ENCODE measurements at regions not wholly inside any gene's neighbourhood (a gene's known extent, or its start where the extent isn't known, plus 50 kb on each side); places are given as distances from the start of the nearest gene placed in this dataset.

GRCh38 chr2:120463996-120464395 lies 118.1 kb downstream of the INHBB start:
- no peak for DNase-seq (ENCODE audit: insufficient read length, low spot score)
- TF ChIP-seq POLR2A (IDR thresholded peaks at IDR 0.05; ENCODE audit: low read depth, low read length), result no peak
- FAIRE-seq, result no peak

- no peak for TF ChIP-seq POLR2A (IDR thresholded peaks at IDR 0.05; ENCODE audit: low read depth, low read length)
- FAIRE-seq (no peak), DNase-seq (ENCODE audit: insufficient read length, low spot score) (no peak)
Observed at GRCh38 chr2:120464448-120464931, 118.6 kb downstream of the INHBB start.

- TF ChIP-seq POLR2A (IDR thresholded peaks at IDR 0.05; ENCODE audit: low read depth, low read length), result no peak
- no peak for DNase-seq (ENCODE audit: insufficient read length, low spot score)
- FAIRE-seq, result no peak
Observed at GRCh38 chr2:120465012-120465700, 119.2 kb downstream of the INHBB start.

GRCh38 chr2:120465701-120465988 lies 119.7 kb downstream of the INHBB start:
- FAIRE-seq (no peak), DNase-seq (ENCODE audit: insufficient read length, low spot score) (no peak)
- TF ChIP-seq POLR2A (IDR thresholded peaks at IDR 0.05; ENCODE audit: low read depth, low read length), result no peak

- TF ChIP-seq POLR2A (IDR thresholded peaks at IDR 0.05; ENCODE audit: low read depth, low read length), result no peak
- no peak for DNase-seq (ENCODE audit: insufficient read length, low spot score)
- no peak for FAIRE-seq
Observed at GRCh38 chr2:120465989-120466703, 120.2 kb downstream of the INHBB start.

GRCh38 chr2:120466704-120467054 lies 120.7 kb downstream of the INHBB start:
- no peak for TF ChIP-seq POLR2A (IDR thresholded peaks at IDR 0.05; ENCODE audit: low read depth, low read length)
- DNase-seq (ENCODE audit: insufficient read length, low spot score), result no peak
- no peak for FAIRE-seq

GRCh38 chr2:120468136-120468535 lies 122.2 kb downstream of the INHBB start:
- FAIRE-seq, result no peak
- DNase-seq (ENCODE audit: insufficient read length, low spot score), result no peak
- TF ChIP-seq POLR2A (IDR thresholded peaks at IDR 0.05; ENCODE audit: low read depth, low read length), result no peak

- no peak for FAIRE-seq
- no peak for DNase-seq (ENCODE audit: insufficient read length, low spot score)
- TF ChIP-seq POLR2A (IDR thresholded peaks at IDR 0.05; ENCODE audit: low read depth, low read length), result no peak
Observed at GRCh38 chr2:120469426-120469825, 123.5 kb downstream of the INHBB start.

- DNase-seq (ENCODE audit: insufficient read length, low spot score) (peak; percentile 73), FAIRE-seq (peak; percentile 48)
- TF ChIP-seq POLR2A (IDR thresholded peaks at IDR 0.05; ENCODE audit: low read depth, low read length), result no peak
Observed at GRCh38 chr2:120470041-120470965, 124.4 kb downstream of the INHBB start.

- DNase-seq (ENCODE audit: insufficient read length, low spot score) (no peak), FAIRE-seq (no peak)
- TF ChIP-seq POLR2A (IDR thresholded peaks at IDR 0.05; ENCODE audit: low read depth, low read length), result no peak
Observed at GRCh38 chr2:120471166-120471565, 125.2 kb downstream of the INHBB start.

- DNase-seq (ENCODE audit: insufficient read length, low spot score) (no peak), FAIRE-seq (no peak)
- TF ChIP-seq POLR2A (IDR thresholded peaks at IDR 0.05; ENCODE audit: low read depth, low read length), result no peak
Observed at GRCh38 chr2:120472031-120472430, 126.1 kb downstream of the INHBB start.

GRCh38 chr2:120472891-120473309 lies 127.0 kb downstream of the INHBB start:
- no peak for TF ChIP-seq POLR2A (IDR thresholded peaks at IDR 0.05; ENCODE audit: low read depth, low read length)
- DNase-seq (ENCODE audit: insufficient read length, low spot score) (no peak), FAIRE-seq (no peak)

- no peak for FAIRE-seq
Observed at GRCh38 chr2:120473522-120474271, 127.8 kb downstream of the INHBB start.

More at GRCh38 chr2:120473522-120474271, 127.8 kb downstream of the INHBB start:
- TF ChIP-seq POLR2A (IDR thresholded peaks at IDR 0.05; ENCODE audit: low read depth, low read length), result no peak
- DNase-seq (ENCODE audit: insufficient read length, low spot score), result no peak

All from H54 (cell line).